K562 (cell line): ENCODE measurements at regions not wholly inside any gene's neighbourhood (a gene's known extent, or its start where the extent isn't known, plus 50 kb on each side); places are given as distances from the start of the nearest gene placed in this dataset.

Source experiments
- CTCF ChIP-seq, 3 experiments: IDR thresholded peaks in 2 of 3; conservative IDR thresholded peaks in 1 of 3; 2 replicates each; pipeline ENCODE4 v1.5.1; 2011 to 2012; ENCODE audit warnings: low read length in 3 of 3, mild to moderate bottlenecking in 3 of 3, control low read depth in 2 of 3, improper control_type of control experiment in 1 of 3, inconsistent platforms in 1 of 3, low read depth in 1 of 3, mixed read lengths in 1 of 3, moderate library complexity in 1 of 3; ENCODE audit not compliant: insufficient read depth in 2 of 3
- MTA3 ChIP-seq: fragments of 450-650 bp; formaldehyde crosslinking; IDR thresholded peaks from 2 replicates; pipeline ENCODE4 v1.6.1; 2017; ENCODE audit warnings: mild to moderate bottlenecking, borderline replicate concordance
- NFXL1 ChIP-seq: fragments of 450-650 bp; formaldehyde crosslinking; IDR thresholded peaks from 2 replicates; pipeline ENCODE4 v1.4.0; 2021; ENCODE audit warnings: mild to moderate bottlenecking
- PHF20 ChIP-seq: fragments of 450-650 bp; IDR thresholded peaks from 2 replicates; pipeline ENCODE4 v1.6.1; 2018; ENCODE audit not compliant: partially characterized antibody
- POLR2A ChIP-seq: fragments of 450-650 bp; conservative IDR thresholded peaks from 2 replicates; pipeline ENCODE4 v1.6.1; 2016
- RBM39 ChIP-seq: fragments of 200-400 bp; formaldehyde crosslinking; optimal IDR thresholded peaks from 2 replicates; pipeline ENCODE3; 2018; ENCODE audit warnings: low read depth, low read length
- SFPQ ChIP-seq: fragments of 200-400 bp; formaldehyde crosslinking; IDR thresholded peaks from 2 replicates; pipeline ENCODE4 v1.6.1; 2017; ENCODE audit warnings: mild to moderate bottlenecking, low read depth, low read length, moderate library complexity
- SIN3A ChIP-seq, 2 experiments: fragments of 150-350 bp in 1 of 2; IDR thresholded peaks; 2 replicates each; pipeline ENCODE4 v1.6.1; 2011 to 2016; ENCODE audit warnings: borderline replicate concordance in 2 of 2, low read depth in 2 of 2, low read length in 2 of 2, mild to moderate bottlenecking in 2 of 2, moderate library complexity in 2 of 2; ENCODE audit not compliant: control insufficient read depth in 1 of 2
- SPI1 ChIP-seq: IDR thresholded peaks from 2 replicates; pipeline ENCODE4 v1.6.1; 2011; ENCODE audit warnings: low read depth, low read length, control low read depth, borderline replicate concordance

GRCh38 chr4:30370105-30370504, 350.1 kb upstream of the PCDH7 start:
- no peak for TF ChIP-seq MTA3
- no peak for TF ChIP-seq SIN3A (IDR thresholded peaks at IDR 0.05; ENCODE audit: borderline replicate concordance in 2 of 2, control insufficient read depth in 1 of 2, low read depth in 2 of 2, low read length in 2 of 2)
- TF ChIP-seq CTCF (IDR thresholded peaks at IDR 0.05 in 2 of 3, conservative IDR thresholded peaks at IDR 0.05 in 1 of 3; ENCODE audit: insufficient read depth in 2 of 3, low read depth in 1 of 3, low read length in 3 of 3), result no peak
- TF ChIP-seq SPI1, result no peak
- no peak for TF ChIP-seq PHF20
- TF ChIP-seq SFPQ, result no peak
- TF ChIP-seq RBM39, result no peak
- no peak for TF ChIP-seq POLR2A
- TF ChIP-seq NFXL1 (CRISPR knock-in tag), result no peak
